C4-2B (cell line): ENCODE measurements at regions not wholly inside any gene's neighbourhood (a gene's known extent, or its start where the extent isn't known, plus 50 kb on each side); places are given as distances from the start of the nearest gene placed in this dataset.

Source experiments
- CTCF ChIP-seq: fragments of 450-650 bp; conservative IDR thresholded peaks from 2 replicates; pipeline ENCODE4 v1.5.1; 2017; ENCODE audit warnings: mild to moderate bottlenecking
- ZFX ChIP-seq: fragments of 450-650 bp; IDR thresholded peaks from 2 replicates; pipeline ENCODE4 v1.6.1; 2017

GRCh38 chr6:147043994-147044477, 160.2 kb upstream of the STXBP5 start:
- TF ChIP-seq CTCF (no peak), ZFX (no peak)
